Prostate gland (tissue), 2 donors: ENCODE measurements at regions not wholly inside any gene's neighbourhood (a gene's known extent, or its start where the extent isn't known, plus 50 kb on each side); places are given as distances from the start of the nearest gene placed in this dataset.

Experiments used
- DNase-seq: peaks from one replicate; pipeline ENCODE4 v3.0.0-alpha.2; 2019; ENCODE audit warnings: low spot score
- H3K27ac ChIP-seq, 2 donors: fragments of 200-600 bp; sonication (generic); 2 replicates each; pipeline ENCODE4 v1.5.1; 2017 to 2019
- H3K27me3 ChIP-seq: fragments of 200-600 bp; sonication (generic); replicated peaks from 2 replicates; pipeline ENCODE4 v1.5.1; 2019; ENCODE audit not compliant: insufficient read depth
- H3K36me3 ChIP-seq, 2 donors: fragments of 200-600 bp; sonication (generic); 1 replicate in 1 of 2; 2 replicates in 1 of 2; pipeline versions ENCODE4 v1.5.1 to v1.8.1; 2017 to 2019
- H3K4me1 ChIP-seq: fragments of 200-600 bp; sonication (generic); replicated peaks from 2 replicates; pipeline ENCODE4 v1.5.1; 2019
- H3K4me3 ChIP-seq, 2 donors: fragments of 200-600 bp; sonication (generic); 2 replicates each; pipeline ENCODE4 v1.5.1; 2017 to 2019
- H3K9me3 ChIP-seq: fragments of 200-600 bp; sonication (generic); 2 replicates; pipeline ENCODE4 v1.5.1; 2017
- POLR2A ChIP-seq: fragments of 450-650 bp; IDR thresholded peaks from one replicate; pipeline ENCODE4 v1.6.1; 2016; ENCODE audit warnings: antibody characterized with exemption, mild to moderate bottlenecking
- POLR2AphosphoS5 ChIP-seq: sonication (generic); formaldehyde crosslinking; IDR thresholded peaks from one replicate; pipeline ENCODE4 v1.6.1; 2017; ENCODE audit warnings: antibody characterized with exemption
- WGBS: methylation state at CpG from one replicate; pipeline ENCODE4 v1.1.5; 2018; 5-methylcytosine and 5-hydroxymethylcytosine counted together
- intact Hi-C: fragments of 100-400 bp; cut with DNase I; formaldehyde crosslinking; loops from one replicate; pipeline ENCODE4 v1.14.2; 2022
- TF ChIP-seq, protein P1 (sequence below), 4 experiments: fragments of 200-600 bp in 2 of 4; fragments of 450-650 bp in 2 of 4; sonication (generic) in 2 of 4; IDR thresholded peaks; 1 replicate in 3 of 4; 2 replicates in 1 of 4; pipeline ENCODE4 v1.5.1; 2016 to 2019; ENCODE audit warnings: antibody characterized with exemption in 4 of 4, mild to moderate bottlenecking in 2 of 4, moderate library complexity in 2 of 4

- Histone ChIP-seq H3K4me3 (no peak overlapping the region), H3K27me3 (no peaks in the 10 kb centered on the region), H3K27ac (no peak overlapping the region), H3K36me3 (no peaks in the 10 kb centered on the region), H3K9me3 (no peaks in the 10 kb centered on the region), H3K4me1 (no peaks in the 10 kb centered on the region)
- TF ChIP-seq, protein P1, sequence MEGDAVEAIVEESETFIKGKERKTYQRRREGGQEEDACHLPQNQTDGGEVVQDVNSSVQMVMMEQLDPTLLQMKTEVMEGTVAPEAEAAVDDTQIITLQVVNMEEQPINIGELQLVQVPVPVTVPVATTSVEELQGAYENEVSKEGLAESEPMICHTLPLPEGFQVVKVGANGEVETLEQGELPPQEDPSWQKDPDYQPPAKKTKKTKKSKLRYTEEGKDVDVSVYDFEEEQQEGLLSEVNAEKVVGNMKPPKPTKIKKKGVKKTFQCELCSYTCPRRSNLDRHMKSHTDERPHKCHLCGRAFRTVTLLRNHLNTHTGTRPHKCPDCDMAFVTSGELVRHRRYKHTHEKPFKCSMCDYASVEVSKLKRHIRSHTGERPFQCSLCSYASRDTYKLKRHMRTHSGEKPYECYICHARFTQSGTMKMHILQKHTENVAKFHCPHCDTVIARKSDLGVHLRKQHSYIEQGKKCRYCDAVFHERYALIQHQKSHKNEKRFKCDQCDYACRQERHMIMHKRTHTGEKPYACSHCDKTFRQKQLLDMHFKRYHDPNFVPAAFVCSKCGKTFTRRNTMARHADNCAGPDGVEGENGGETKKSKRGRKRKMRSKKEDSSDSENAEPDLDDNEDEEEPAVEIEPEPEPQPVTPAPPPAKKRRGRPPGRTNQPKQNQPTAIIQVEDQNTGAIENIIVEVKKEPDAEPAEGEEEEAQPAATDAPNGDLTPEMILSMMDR (IDR thresholded peaks at IDR 0.05): no peak
- no peak for TF ChIP-seq POLR2A
- TF ChIP-seq POLR2AphosphoS5: no peak
- intact Hi-C loops: no loop called here
- WGBS: 68% methylated on average over 1 of the region's 1 CpG
- no peak for DNase-seq
Measured at GRCh38 chr5:125014202-125014601, 267.8 kb upstream of the ZNF608 start.

GRCh38 chr5:125017796-125018195, 271.4 kb upstream of the ZNF608 start:
- 75% methylated on average over 1 of the region's 1 CpG for WGBS
- intact Hi-C loops: no loop called here
- Histone ChIP-seq H3K9me3 (no peaks in the 10 kb centered on the region), H3K27ac (no peak overlapping the region), H3K4me1 (no peaks in the 10 kb centered on the region), H3K27me3 (no peaks in the 10 kb centered on the region), H3K4me3 (no peak overlapping the region), H3K36me3 (no peaks in the 10 kb centered on the region)
- TF ChIP-seq POLR2AphosphoS5: no peak
- no peak for TF ChIP-seq POLR2A
- TF ChIP-seq, protein P1 (IDR thresholded peaks at IDR 0.05): no peak
- DNase-seq: no peak

DNA sequence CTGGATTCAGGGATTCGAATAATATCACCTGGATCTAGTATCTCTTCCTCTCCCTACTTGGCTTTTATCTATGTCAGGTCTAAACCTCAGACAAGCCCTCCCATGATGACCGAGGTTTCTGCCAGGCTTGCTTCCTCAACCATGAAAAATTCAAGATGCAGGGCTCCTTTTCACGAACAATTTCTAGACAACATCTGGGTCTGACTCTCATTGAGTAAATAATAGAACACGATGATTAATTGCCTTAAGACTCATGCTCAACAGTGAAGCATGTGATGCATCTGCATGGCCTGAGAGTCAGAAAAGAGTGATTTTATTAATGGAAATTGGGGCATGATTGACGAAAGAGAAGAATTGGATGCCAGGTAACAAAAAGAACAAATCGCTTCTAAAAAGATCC, 277.2 kb upstream of the ZNF608 start:
- intact Hi-C loops: no loop called here
- no peaks in the 10 kb centered on the region for H3K4me1 ChIP-seq
- H3K27ac ChIP-seq: no peak overlapping the region
- TF ChIP-seq POLR2A (no peak), POLR2AphosphoS5 (no peak)
- TF ChIP-seq, protein P1 (IDR thresholded peaks at IDR 0.05): no peak
- H3K27me3 ChIP-seq: no peaks in the 10 kb centered on the region
- no peak overlapping the region for H3K4me3 ChIP-seq
- no peak for DNase-seq
- no peaks in the 10 kb centered on the region for H3K36me3 ChIP-seq
- WGBS: 83% methylated on average over 6 of the region's 6 CpGs
- no peaks in the 10 kb centered on the region for H3K9me3 ChIP-seq

GRCh38 chr5:125026867-125027731, 280.7 kb upstream of the ZNF608 start:
- WGBS: 62% methylated on average over 6 of the region's 6 CpGs
- Histone ChIP-seq H3K4me3 (no peak overlapping the region), H3K27ac (no peak overlapping the region), H3K9me3 (no peaks in the 10 kb centered on the region), H3K27me3 (no peaks in the 10 kb centered on the region), H3K4me1 (no peaks in the 10 kb centered on the region), H3K36me3 (no peaks in the 10 kb centered on the region)
- DNase-seq: peak; percentile 52
- TF ChIP-seq, protein P1 (IDR thresholded peaks at IDR 0.05): no peak
- TF ChIP-seq POLR2AphosphoS5: peak; percentile 81
- intact Hi-C loops: no loop called here

DNA sequence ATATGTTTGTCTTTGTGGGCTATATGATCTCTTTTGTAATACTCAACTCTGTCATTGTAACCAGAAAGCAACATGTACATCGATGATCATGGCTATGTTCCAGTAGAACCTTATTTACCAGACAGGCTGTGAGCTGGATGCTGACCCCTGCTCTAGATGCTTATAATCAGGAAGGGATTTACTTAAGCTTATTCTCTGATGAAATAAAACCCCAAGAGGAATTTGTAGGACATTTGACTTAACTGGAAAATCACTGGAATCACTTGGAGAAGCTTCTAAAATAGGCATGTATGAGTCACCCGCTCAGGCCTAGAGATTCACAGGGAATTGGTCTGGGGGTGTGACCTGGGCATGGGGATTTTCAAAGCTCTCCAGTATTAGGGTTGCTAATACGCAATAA, 285.8 kb upstream of the ZNF608 start:
- intact Hi-C loops: no loop called here
- DNase-seq: no peak
- no peak overlapping the region for H3K4me3 ChIP-seq
- TF ChIP-seq POLR2A: no peak
- TF ChIP-seq, protein P1 (IDR thresholded peaks at IDR 0.05): no peak
- TF ChIP-seq POLR2AphosphoS5: no peak
- H3K4me1 ChIP-seq: no peaks in the 10 kb centered on the region
- H3K36me3 ChIP-seq: no peaks in the 10 kb centered on the region
- no peak overlapping the region for H3K27ac ChIP-seq
- WGBS: 78% methylated on average over 3 of the region's 3 CpGs
- no peaks in the 10 kb centered on the region for H3K27me3 ChIP-seq
- no peaks in the 10 kb centered on the region for H3K9me3 ChIP-seq
